Hepatocyte (in vitro differentiated cells): ENCODE measurements at regions not wholly inside any gene's neighbourhood (a gene's known extent, or its start where the extent isn't known, plus 50 kb on each side); places are given as distances from the start of the nearest gene placed in this dataset.

Experiments
- CTCF ChIP-seq: fragments of 200-600 bp; sonication (generic); IDR thresholded peaks from 2 replicates; pipeline ENCODE4 v1.5.1; 2016; ENCODE audit warnings: antibody characterized with exemption, mild to moderate bottlenecking; ENCODE audit not compliant: poor library complexity
- EZH2 ChIP-seq: fragments of 200-600 bp; sonication (generic); IDR thresholded peaks from 2 replicates; pipeline ENCODE4 v1.6.1; 2016; ENCODE audit warnings: antibody characterized with exemption, mild to moderate bottlenecking, borderline replicate concordance

GRCh38 chr14:71362920-71363584 is 455.8 kb downstream of the PCNX1 start:
- TF ChIP-seq CTCF (no peak), EZH2 (no peak)
